GM12878 (cell line): ENCODE measurements at regions not wholly inside any gene's neighbourhood (a gene's known extent, or its start where the extent isn't known, plus 50 kb on each side); places are given as distances from the start of the nearest gene placed in this dataset.

ENCODE experiments used
- ATAC-seq: fragments of 200-7000 bp; cut with Tn5 transposase; 3 replicates; pipeline ENCODE4 v1.9.1; 2020; ENCODE audit warnings: mild to moderate bottlenecking, moderate library complexity
- BruUV-seq: library from RNA; stranded (reverse); fragments of 400-500 nt; replicated peaks from 2 replicates; lab custom pipeline; 2021; lab: Mats Ljungman, UMichigan
- CTCF ChIA-PET: fragments of 300-600 bp; sonication (Branson Sonifier 250); formaldehyde crosslinking; extraction: SDS; loops from one replicate; lab custom pipeline; 2021; ENCODE audit warnings: inconsistent platforms; lab: Yijun Ruan, JAX
- POLR2A ChIA-PET: fragments of 350-600 bp; formaldehyde crosslinking; extraction: SDS; loops from one replicate; lab custom pipeline; 2021; ENCODE audit warnings: inconsistent platforms; lab: Charles Lee
- RAD21 ChIA-PET: fragments of 300-600 bp; sonication (Branson Sonifier 250); formaldehyde crosslinking; loops from one replicate; lab custom pipeline; 2023; ENCODE audit warnings: antibody characterized with exemption; ENCODE audit not compliant: unreplicated experiment; lab: Charles Lee
- SMC1A ChIA-PET: fragments of 300-600 bp; sonication (Branson Sonifier 250); formaldehyde crosslinking; loops from one replicate; lab custom pipeline; 2023; ENCODE audit not compliant: unreplicated experiment, uncharacterized antibody; lab: Charles Lee
- DNase-seq: peaks from one replicate; pipeline ENCODE4 v3.0.0-alpha.2; 2011; ENCODE audit warnings: low read depth, low spot score
- FAIRE-seq: peaks from 3 replicates; lab custom pipeline; 2011; peaks lifted over from hg19 to GRCh38; lab: Jason Lieb, UNC
- H2AFZ ChIP-seq: 2 replicates; pipeline ENCODE4 v1.6.0; 2011; ENCODE audit warnings: low read depth, low read length, control low read depth; ENCODE audit not compliant: control insufficient read depth
- H3K27ac ChIP-seq: 2 replicates; pipeline ENCODE4 v1.5.1; 2011; ENCODE audit warnings: control low read depth; ENCODE audit not compliant: control insufficient read depth, insufficient read depth
- H3K27me3 ChIP-seq, 2 experiments: replicated peaks in 1 of 2; 2 replicates each; pipeline versions ENCODE4 v1.6.0 to v1.6.1; 2011; ENCODE audit warnings: low read length in 1 of 2; ENCODE audit not compliant: control insufficient read depth in 2 of 2, insufficient read depth in 2 of 2
- H3K36me3 ChIP-seq, 2 experiments: 2 replicates each; pipeline ENCODE4 v1.5.1; 2011; ENCODE audit warnings: low read length in 1 of 2; ENCODE audit not compliant: control insufficient read depth in 2 of 2, insufficient read depth in 2 of 2
- H3K4me1 ChIP-seq: 2 replicates; pipeline ENCODE4 v1.6.1; 2011; ENCODE audit warnings: mild to moderate bottlenecking, low read length, moderate library complexity, mixed read lengths; ENCODE audit not compliant: control insufficient read depth, insufficient read depth
- H3K4me2 ChIP-seq: 2 replicates; pipeline ENCODE4 v1.6.0; 2011; ENCODE audit warnings: control low read depth; ENCODE audit not compliant: control insufficient read depth, insufficient read depth
- H3K4me3 ChIP-seq: fragments of 200-600 bp; sonication (generic); 2 replicates; pipeline ENCODE4 v1.5.1; 2016
- H3K79me2 ChIP-seq: 2 replicates; pipeline ENCODE4 v1.6.0; 2011; ENCODE audit warnings: low read length; ENCODE audit not compliant: control insufficient read depth, insufficient read depth
- H3K9ac ChIP-seq: 2 replicates; pipeline ENCODE4 v1.8.0; 2011; ENCODE audit warnings: low read length, control low read depth, mixed read lengths; ENCODE audit not compliant: control insufficient read depth, insufficient read depth
- H3K9me3 ChIP-seq: replicated peaks from 3 replicates; pipeline ENCODE4 v1.5.1; 2011; ENCODE audit warnings: mild to moderate bottlenecking, low read length; ENCODE audit not compliant: control insufficient read depth, insufficient read depth
- H4K20me1 ChIP-seq: 2 replicates; pipeline ENCODE4 v1.6.0; 2011; ENCODE audit not compliant: control insufficient read depth, insufficient read depth
- ASH2L ChIP-seq: fragments of 300-600, 200-600 bp; sonication (generic); IDR thresholded peaks from 2 replicates; pipeline ENCODE4 v1.6.1; 2017; ENCODE audit warnings: low read depth, mild to moderate bottlenecking, borderline replicate concordance
- BCLAF1 ChIP-seq: fragments of 450-650 bp; IDR thresholded peaks from 2 replicates; pipeline ENCODE4 v1.6.1; 2017; ENCODE audit warnings: antibody characterized with exemption, mild to moderate bottlenecking, moderate library complexity
- CBFB ChIP-seq: IDR thresholded peaks from 2 replicates; pipeline ENCODE4 v1.6.1; 2016; ENCODE audit warnings: antibody characterized with exemption, low read depth
- DPF2 ChIP-seq: fragments of 450-650 bp; IDR thresholded peaks from 2 replicates; pipeline ENCODE4 v1.6.1; 2017; ENCODE audit warnings: mild to moderate bottlenecking
- ETV6 ChIP-seq, 2 experiments: fragments of 450-650 bp in 1 of 2; IDR thresholded peaks in 1 of 2; conservative IDR thresholded peaks in 1 of 2; 2 replicates each; pipeline ENCODE4 v1.6.1; 2014; ENCODE audit warnings: antibody characterized with exemption in 1 of 2, borderline replicate concordance in 1 of 2, low read depth in 1 of 2, mild to moderate bottlenecking in 1 of 2, moderate library complexity in 1 of 2
- FOXM1 ChIP-seq: IDR thresholded peaks from 2 replicates; pipeline ENCODE4 v1.6.1; 2012; ENCODE audit warnings: low read depth, mild to moderate bottlenecking, inconsistent platforms, low read length, moderate library complexity
- GATAD2B ChIP-seq: fragments of 450-650 bp; conservative IDR thresholded peaks from 2 replicates; pipeline ENCODE4 v1.6.1; 2017; ENCODE audit warnings: low read depth, mild to moderate bottlenecking, moderate library complexity
- KAT2A ChIP-seq: conservative IDR thresholded peaks from 2 replicates; pipeline ENCODE4 v1.6.1; 2011; ENCODE audit warnings: low read depth, low read length; ENCODE audit not compliant: control insufficient read depth
- MEF2A ChIP-seq: IDR thresholded peaks from 2 replicates; pipeline ENCODE4 v1.6.1; 2011; ENCODE audit warnings: low read depth, mild to moderate bottlenecking, low read length, moderate library complexity; ENCODE audit not compliant: insufficient read depth
- NR2C2 ChIP-seq: IDR thresholded peaks from 2 replicates; pipeline ENCODE4 v1.6.1; 2011; ENCODE audit warnings: borderline replicate concordance, low read depth; ENCODE audit not compliant: control insufficient read depth, insufficient read length
- RCOR1 ChIP-seq: conservative IDR thresholded peaks from 2 replicates; pipeline ENCODE4 v1.6.1; 2012; ENCODE audit warnings: low read depth, low read length, improper control_type of control experiment
- SMARCA5 ChIP-seq: fragments of 450-650 bp; IDR thresholded peaks from 2 replicates; pipeline ENCODE4 v1.6.1; 2017; ENCODE audit warnings: mild to moderate bottlenecking
- SMC3 ChIP-seq: IDR thresholded peaks from 2 replicates; pipeline ENCODE4 v1.6.1; 2011; ENCODE audit warnings: low read length, improper control_type of control experiment, borderline replicate concordance
- SREBF1 ChIP-seq: IDR thresholded peaks from 2 replicates; pipeline ENCODE4 v1.6.1; 2012; ENCODE audit warnings: mild to moderate bottlenecking, low read length
- ZBTB33 ChIP-seq: fragments of 450-650 bp; IDR thresholded peaks from 2 replicates; pipeline ENCODE4 v1.6.1; 2017; ENCODE audit warnings: mild to moderate bottlenecking
- in situ Hi-C: fragments of 300-500 bp; cut with MboI; formaldehyde crosslinking; loops from 9 replicates; pipeline ENCODE4 v1.14.3; 2018; ENCODE audit warnings: mixed read lengths
- intact Hi-C: fragments of 100-400 bp; cut with micrococcal nuclease; formaldehyde crosslinking; loops from one replicate; pipeline ENCODE4 v1.14.2; 2022; ENCODE audit not compliant: unreplicated experiment

- Histone ChIP-seq H3K79me2 (no peaks in the 10 kb centered on the region), H4K20me1 (no peaks in the 10 kb centered on the region), H3K27me3 (no peaks in the 10 kb centered on the region), H3K36me3 (no peaks in the 10 kb centered on the region), H3K4me3 (no peak overlapping the region), H3K4me1 (no peaks in the 10 kb centered on the region), H2AFZ (no peak overlapping the region), H3K9ac (no peak overlapping the region), H3K27ac (no peak overlapping the region), H3K9me3 (no peaks in the 10 kb centered on the region), H3K4me2 (no peak overlapping the region)
- no TSS peak for BruUV-seq
- POLR2A ChIA-PET, result no interaction called here
- TF ChIP-seq ASH2L, result no peak
- TF ChIP-seq KAT2A, result no peak
- no peak for TF ChIP-seq FOXM1
- TF ChIP-seq ZBTB33, result no peak
- no peak for TF ChIP-seq GATAD2B
- TF ChIP-seq DPF2, result no peak
- TF ChIP-seq SMARCA5, result no peak
- TF ChIP-seq SMC3, result no peak
- TF ChIP-seq ETV6 (conservative IDR thresholded peaks at IDR 0.05 in 1 of 2, IDR thresholded peaks at IDR 0.05 in 1 of 2; ENCODE audit: borderline replicate concordance in 1 of 2, low read depth in 1 of 2), result no peak
- no peak for TF ChIP-seq CBFB
- TF ChIP-seq MEF2A, result no peak
- no peak for TF ChIP-seq NR2C2
- no peak for TF ChIP-seq SREBF1
- TF ChIP-seq RCOR1, result no peak
- TF ChIP-seq BCLAF1, result no peak
- intact Hi-C loops (no loop called here), in situ Hi-C loops (no loop called here)
- CTCF ChIA-PET, result no interaction called here
- RAD21 ChIA-PET, result no interaction called here
- no peak for DNase-seq
- SMC1A ChIA-PET, result interaction anchor here (0.6 to 1.6 kb wide), 4 partner anchors 8 to 243 kb away, joined by 3 to 5 read pairs (median 4); no protein-coding TSS in a partner anchor
- no peak for ATAC-seq
- FAIRE-seq, result no peak
These were observed 63.7 kb upstream of the TMCO5A start for GRCh38 chr15:37870711-37871110.
